HG02588 (cell line): ENCODE measurements at regions not wholly inside any gene's neighbourhood (a gene's known extent, or its start where the extent isn't known, plus 50 kb on each side); places are given as distances from the start of the nearest gene placed in this dataset.

ENCODE experiments used
- ATAC-seq: cut with Tn5 transposase; IDR thresholded peaks from one replicate; pipeline ENCODE4 v1.9.1; 2021; ENCODE audit warnings: mild to moderate bottlenecking, moderate library complexity; ENCODE audit not compliant: unreplicated experiment

DNA sequence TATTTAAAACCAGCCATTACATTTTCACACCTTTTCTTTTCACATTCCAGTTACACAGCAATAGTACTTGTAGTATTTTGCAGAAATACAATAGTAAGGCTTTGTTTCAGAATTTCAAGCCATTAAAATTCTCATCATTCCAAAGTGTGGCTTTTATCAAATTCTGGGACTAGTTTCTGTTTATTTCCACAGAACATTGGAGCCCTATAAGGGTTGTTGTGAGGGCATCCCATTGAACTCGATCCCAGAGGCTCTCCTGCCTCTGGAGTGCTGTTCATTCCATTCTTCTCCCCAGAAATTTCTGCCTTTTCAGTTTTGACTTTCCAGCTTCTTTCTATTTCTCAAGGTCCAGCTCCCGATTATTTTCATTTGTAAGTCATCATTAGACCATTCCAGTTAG, 645.5 kb downstream of the ADGRL2 start:
- no peak for ATAC-seq

DNA sequence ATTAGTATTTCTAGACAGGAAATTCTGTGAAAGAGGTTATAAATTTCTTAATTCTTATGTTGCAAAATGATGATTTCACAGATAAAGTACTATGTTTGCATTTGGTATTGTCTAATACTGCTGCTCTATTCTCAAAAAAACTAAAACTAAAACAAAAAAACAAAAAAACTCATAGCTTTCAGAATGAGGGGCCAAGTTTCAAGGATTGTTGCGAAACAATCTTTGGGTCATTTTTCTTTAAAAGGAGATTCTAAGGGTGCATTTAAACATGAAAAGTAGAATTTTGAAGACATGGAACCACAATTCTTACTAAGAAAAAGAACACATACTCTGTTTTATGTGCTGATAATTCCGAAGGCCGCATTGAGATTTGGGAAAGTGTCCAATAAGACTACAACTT, 645.1 kb downstream of the ADGRL2 start:
- ATAC-seq: no peak

DNA sequence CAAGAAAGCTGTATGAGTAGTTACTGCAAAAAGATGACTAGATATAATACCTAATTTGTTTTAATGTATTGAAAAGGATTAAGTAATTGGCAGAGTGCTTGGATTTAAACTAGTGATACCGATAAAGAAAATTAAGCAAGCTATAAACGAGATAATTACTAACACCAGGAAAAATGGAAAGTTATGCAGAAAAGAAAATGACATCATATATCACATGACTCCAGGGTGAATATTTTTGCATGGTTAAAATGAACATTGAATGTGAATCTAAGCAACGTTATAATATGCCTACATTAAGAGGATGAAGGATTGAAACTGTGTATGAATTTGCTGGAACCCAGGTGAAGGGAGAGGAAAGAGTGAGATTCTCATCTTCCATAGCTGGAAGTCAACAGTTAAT, 644.4 kb downstream of the ADGRL2 start:
- ATAC-seq: no peak

DNA sequence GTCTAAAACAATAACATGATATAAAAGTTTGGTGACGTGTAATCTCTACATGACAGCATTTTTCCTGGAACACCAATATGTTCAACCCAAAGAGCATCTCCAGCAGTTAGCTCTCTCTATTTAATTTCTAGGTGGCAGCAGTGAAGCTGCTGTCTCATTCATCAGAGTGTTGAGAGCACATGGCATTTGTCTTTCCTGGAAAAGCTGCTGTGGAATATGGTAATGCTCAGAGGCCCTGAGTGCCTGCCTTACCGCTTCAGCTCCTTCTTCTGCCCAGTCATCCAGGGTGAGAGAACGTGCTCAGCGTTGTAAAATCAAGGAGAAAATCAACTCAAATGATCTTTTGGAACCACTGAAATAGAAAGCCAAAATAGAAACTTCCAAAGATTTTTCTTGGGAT, 640.7 kb downstream of the ADGRL2 start:
- no peak for ATAC-seq

DNA sequence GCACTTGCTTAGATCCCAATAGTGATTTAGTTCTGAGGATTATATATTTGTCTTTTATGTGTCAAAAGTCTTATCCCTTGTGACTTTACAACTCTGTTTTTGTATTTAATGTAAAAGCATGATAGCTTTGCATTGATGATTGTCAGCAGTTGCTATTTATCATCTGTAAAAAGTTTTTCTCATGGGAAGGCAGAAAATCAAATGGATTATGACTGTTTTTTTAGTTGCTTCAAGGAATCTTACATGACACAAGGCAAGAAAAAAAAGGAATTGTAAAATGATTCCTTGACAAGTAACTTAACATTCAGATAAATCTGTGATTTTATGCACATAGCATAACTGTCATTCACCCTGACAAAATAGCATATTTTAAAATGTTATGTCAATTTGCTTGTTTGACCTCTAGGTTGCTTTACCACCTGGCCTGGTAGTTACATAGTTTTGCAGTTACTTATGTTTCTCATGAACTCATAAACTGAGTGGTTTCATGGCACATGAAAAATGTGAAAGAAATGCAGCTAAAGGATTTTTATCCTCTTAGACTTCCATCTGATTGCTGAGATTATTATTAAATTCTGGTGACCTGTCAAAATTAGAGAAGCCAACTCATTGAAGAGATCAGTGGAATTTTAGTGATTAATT, 622.6 kb downstream of the ADGRL2 start:
- no peak for ATAC-seq

DNA sequence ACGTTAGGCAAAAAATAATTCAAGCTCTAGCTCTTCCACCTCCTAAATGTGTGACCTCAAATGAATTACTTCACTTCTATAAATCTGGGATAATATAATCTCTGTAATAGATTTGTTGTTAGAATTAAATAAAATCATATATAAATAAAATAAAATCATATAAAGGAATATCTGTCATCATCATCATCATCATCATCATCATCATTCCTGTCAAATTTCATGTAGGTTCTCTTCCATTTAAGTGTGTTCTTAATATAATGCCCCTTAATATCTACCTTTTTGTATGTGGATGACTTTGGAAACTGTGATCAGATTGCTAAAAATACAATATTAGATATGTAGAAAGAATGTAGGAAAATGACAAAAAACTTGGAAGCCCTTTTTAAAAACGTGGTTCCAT, 621.0 kb downstream of the ADGRL2 start:
- no peak for ATAC-seq

DNA sequence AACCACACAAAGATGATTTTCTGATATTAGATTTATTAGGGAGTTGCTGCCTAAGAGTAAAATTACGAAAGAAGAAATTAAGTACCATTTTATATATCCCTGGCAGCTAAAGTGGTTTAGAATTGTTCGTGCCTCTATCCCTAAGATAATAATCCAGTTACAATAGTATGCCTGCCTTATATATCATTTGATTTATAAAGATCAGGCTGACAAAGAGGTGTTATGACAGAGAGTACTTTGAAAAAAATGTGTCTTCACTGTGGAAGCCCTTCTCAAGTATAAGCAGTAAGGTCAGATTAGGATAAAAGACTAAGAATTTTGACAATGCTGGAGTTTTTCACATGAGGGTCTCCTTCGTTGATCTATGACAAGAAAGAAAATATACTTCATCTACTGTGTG, 619.9 kb downstream of the ADGRL2 start:
- no peak for ATAC-seq

DNA sequence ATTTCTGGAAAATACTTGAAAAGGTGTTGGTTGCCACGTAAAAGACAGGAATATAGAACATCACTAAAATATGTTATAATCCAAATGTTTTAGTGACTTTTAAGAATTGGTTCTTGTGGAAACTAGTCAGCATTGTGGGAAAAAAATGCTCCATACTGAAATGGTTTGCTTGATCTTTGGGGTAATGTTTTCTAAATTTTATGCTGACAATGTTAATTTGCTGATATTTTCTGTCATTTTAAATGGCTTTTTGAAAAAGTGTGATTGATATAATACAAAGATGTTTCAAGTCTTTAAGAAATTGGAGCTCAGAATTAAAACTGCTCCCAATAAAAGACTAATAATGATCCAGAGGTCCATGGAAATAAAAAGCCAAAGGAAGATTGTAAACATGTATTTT, 610.9 kb downstream of the ADGRL2 start:
- ATAC-seq: no peak

DNA sequence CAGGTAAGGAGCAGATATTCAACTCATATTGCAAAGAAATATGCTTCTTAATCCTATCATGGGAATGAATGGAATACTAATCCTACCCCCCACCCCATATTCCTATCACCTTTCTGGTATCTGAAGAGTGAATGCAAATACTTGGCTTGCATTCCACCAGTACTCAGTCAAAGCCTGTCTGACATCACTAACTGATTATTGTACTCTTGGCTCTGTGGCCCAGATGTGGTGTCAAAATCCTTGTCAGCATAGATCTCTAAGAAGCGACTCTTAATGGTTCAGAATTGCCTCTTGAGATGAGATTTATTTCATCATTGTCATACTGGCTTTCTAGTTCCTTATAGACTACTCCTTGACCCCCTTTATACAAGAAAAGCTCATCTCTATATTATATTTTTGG, 604.6 kb downstream of the ADGRL2 start:
- ATAC-seq: no peak

DNA sequence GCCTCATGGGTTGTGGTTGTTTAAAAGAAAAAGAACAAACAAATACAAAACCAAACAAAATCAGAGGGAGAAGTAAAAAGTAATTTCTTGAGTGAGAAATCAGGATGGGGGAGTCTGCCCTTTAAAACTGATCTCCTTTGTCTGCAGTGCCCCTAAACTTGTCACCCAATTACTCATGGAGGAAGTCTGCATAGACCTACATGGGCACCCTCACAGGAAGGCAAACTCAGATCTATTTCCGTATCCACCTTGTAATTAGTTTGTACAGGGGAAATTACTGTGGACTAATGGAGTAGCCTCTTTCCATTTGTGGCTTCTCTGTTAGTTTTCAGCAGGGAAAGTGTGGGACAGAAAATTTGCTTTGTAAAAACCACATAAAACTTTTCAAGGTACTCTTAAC, 600.4 kb downstream of the ADGRL2 start:
- no peak for ATAC-seq

DNA sequence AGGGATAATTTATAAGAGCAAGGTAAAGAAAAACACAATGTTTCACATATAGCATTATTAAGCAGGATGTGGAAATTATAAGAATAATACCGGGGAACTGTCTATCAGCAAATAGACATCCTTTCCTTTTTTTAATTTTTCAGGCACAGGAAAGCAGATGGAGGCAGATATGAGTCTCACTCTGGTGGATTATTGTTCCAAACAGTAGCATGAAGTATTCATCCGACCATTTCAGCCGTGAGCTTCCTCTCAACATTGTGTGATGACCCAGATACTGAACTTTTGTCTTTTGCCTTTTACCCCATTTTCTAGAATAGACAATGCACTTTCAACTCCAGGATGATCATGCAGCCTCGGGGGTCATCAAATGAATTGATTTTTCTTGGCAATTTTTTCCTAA, 599.8 kb downstream of the ADGRL2 start:
- ATAC-seq: no peak

DNA sequence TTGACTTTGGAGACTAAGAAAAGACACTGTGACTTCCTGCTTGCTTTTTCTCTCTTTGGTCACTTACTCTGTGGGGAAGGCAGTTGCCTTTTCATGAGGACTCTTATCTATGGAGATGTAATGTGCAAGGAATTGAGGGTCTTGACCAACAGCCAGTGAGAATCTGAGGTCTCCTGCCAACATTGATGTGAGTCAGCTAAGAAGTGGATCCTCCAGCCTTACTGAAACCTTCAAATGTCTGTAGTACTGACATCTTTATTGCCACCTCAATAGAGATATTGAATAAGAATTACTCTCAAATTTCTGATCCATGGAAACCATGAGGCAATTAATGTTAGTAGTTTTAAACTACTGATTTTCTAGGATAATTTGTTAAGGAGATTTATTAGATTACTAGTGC, 598.4 kb downstream of the ADGRL2 start:
- ATAC-seq: no peak

DNA sequence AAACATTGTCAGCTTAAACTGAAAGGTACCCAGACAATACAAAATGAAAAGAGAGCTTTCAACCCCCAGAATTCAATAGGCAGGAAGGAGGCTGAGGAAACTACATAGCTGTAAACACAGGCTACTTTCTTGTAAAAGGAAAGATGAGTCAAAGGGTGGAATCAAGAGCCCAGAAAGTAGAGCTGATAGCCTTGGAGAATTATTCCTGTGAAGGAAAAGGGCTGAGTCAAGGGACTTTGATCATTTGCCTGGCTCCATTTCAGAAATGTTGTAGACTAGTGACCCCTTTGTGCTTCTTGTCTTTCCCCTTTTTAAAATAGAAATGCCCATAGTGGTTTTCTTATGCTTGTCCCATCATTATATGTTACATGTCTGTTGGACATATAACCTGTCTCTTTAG, 597.6 kb downstream of the ADGRL2 start:
- ATAC-seq: no peak

DNA sequence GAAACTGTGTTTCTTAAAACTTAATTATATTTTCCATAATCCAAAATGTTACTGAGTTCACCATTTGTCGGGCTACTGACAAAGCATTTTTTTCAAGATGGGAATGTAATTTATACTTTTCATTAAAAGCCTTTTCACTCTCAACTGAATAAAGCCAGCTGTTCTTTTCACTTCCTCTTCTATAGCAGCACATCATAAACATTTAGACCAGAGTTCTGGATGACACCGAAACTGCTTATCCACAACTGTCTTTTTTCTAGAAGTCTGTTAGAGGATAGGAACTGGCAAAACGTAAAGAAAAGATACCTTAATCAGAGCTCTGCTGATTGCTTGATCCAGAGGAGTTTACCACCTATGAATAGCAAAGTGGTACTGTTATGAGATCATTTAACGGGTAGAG, 594.7 kb downstream of the ADGRL2 start:
- no peak for ATAC-seq

DNA sequence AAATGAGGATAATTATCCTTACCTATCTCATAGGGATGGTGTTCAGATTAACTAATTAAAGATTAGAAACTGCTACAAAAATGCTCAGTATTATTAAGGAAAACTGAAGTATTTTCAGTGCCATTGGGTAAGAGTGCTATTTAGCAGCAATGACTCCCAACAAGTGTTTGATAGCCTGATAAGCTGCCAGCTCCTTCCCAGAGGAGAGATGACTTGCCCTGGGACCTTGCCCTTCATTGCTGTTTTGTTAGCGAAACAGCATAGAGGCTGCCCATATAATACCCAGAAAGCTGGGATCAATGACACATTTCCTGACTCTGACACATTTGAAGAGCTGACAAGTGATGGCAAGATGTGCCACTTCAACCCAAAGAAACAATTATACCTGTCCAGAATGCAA, 592.2 kb downstream of the ADGRL2 start:
- no peak for ATAC-seq

DNA sequence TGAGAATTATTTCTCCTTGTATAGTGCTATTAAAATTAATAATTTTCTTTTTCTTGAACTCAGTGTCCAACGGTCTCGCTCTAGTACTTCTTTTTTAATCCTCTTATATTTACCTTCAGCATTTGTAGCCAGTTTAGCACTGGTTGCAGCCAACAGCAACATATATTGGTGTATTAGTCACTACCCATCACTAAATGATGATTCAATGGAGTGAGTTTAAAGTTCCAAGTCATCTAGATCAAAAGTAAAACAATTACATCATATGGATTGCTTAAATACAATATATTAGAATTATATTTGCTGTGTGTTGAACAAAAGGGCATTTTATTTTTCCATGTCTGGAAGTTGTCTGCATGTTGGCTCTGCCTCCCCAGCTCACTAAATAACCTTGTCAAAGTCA, 591.8 kb downstream of the ADGRL2 start:
- ATAC-seq: no peak

DNA sequence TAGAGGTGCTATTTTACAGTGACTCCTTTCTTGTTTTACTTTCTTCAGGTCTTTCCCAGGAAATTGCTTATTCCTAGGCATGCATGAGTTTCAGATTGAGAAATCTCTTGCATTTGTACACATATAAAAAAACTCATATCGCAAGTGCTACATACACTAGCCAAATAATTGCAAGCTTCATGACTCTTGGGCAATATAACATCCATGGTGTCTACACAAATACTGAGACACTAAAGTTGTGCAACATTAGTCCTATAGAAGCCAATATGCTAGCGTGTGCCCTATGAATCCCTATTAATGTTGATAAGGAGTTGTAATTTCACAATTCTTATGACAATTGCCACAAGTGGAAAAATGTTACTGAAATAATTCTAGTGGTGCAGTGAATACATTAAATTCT, 591.0 kb downstream of the ADGRL2 start:
- no peak for ATAC-seq

DNA sequence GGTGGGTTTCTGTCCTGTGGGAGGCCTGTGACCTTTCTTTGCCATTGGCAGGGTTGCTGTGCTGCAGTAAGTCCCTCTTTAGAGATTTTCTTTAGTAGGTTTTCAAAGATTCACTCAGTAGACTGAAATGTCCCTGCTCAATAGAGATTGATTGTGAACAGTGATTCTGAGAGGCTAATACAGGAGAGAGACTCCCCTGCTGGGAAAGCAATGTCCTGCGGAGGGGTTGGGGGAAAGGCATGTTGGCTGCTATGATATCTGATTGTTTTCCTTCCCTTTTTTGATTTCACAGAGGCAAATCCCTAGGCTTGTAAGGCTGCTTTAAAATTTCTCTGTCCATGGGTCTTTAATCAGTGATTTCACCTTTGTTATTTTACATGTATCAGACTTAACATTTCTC, 589.9 kb downstream of the ADGRL2 start:
- ATAC-seq: no peak

DNA sequence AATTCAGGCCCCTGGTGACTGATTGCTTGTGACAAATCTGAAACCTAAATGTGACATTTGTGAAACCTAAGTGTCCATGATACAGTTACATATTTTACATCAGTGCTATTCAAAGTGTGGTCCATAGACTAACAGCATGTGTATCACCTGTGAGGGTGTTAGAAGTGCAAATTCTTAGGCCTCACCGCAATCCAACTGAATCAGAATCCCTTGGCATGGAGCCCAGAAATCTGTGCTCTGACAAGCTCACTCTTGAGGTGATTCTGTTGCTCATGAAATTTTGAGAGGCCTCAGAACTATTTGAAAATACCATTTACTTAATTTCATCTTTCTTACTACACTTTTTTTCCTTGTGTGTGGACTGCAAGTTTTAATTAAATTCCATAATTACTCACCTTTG, 587.9 kb downstream of the ADGRL2 start:
- no peak for ATAC-seq

DNA sequence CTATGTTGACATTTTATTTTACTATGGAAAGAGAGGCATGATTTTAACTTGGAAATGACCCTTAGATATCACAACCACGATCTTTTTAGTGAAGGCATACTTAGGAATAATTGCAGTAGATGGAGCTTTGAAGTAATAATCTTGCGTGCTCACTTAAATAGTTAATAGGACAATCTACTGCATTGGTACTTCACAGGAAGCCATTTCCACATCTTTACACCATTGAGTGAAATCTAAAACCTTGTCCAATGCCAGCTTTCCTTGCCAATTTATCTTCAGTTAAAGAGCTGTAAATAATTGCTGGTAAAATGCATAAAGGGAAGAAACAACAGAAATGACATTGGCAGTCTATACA, 586.3 kb downstream of the ADGRL2 start:
- ATAC-seq: no peak

DNA sequence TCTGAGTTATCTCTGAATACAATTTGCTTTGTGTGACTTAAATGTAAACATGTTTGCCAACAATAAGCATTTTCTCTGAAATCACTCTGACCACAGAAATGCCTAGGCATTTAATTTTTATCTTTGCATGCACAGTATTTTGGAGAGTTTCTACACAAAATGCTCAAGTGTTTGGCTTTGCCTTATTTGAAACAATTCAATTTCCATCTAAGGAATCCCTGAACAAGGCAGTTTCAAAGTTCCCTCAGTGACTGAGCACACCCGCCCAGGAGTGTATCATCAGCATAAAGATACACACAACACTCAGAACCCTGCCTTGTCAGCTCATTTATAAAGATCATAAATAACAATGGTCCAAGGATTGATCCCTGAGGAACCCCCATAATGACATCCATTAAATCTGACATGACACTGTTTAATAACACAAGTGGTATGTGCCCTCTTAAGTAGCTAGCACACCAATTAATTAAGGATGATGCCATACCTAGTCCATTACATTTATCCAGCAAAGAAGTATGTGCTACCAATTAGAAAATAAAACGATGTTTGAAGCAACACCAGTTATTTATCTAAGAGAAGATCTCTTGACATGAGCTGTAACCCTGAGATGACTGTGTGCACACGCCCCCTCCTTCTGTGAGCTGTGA, 585.8 kb downstream of the ADGRL2 start:
- ATAC-seq: no peak

DNA sequence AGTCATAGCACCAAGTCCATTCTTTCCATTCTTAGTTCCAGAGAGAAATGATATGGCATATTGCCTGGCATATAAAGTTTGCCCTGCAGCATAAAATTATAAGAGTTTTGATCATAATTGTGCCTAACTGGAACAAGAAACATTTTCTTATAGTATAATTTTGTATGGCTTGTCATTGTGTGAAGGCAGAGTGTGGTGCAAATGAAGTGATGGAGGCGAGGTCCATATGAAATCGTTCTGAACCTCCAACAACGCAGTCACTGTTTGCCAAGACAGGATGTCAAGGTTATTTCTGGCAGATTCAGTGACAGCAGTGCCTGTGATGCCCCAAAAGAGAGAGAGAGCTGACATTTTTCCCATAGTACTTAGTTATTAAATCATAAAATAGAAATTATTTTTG, 584.0 kb downstream of the ADGRL2 start:
- no peak for ATAC-seq

DNA sequence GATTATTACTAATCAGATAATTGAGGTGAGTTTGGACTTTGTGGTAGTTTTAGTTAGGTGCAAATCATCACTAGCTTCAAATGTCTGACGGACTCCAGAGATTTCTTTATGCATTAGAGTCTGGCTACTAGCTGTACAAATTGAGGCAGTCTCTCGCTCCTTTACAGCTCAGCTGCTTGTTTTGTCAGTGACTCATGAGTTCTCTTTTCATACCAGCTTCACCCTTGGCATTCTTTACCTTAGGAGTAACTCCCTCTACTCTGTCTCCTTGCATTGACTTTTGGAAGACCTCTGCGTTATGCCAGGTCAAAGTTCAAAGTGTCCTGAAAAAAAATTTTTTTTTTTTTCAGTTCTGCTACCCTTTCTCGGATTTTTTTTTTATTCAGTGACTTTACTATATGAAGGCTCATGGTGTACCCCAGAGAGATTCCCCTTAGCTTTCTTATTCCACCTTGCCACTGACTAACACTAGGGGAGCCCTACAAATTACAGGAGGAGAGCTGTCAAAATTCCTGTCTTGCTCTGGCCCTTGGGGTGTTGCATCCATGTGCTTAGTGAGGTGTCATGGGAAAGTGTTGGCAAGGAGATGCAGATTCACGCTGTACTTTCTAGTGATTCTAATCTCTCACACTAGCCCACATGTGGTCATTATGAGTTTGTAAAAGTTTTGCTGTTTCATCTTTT, 576.6 kb downstream of the ADGRL2 start:
- no peak for ATAC-seq
